Fibroblast of peridontal ligament (primary cell): ENCODE measurements at regions not wholly inside any gene's neighbourhood (a gene's known extent, or its start where the extent isn't known, plus 50 kb on each side); places are given as distances from the start of the nearest gene placed in this dataset.
"Not testable (repeated sequence)": the region's sequence is repeated elsewhere in the genome, so short reads cannot be mapped to it uniquely, and the experiment has no call there.

Experiments used
- DNase-seq: peaks from one replicate; pipeline ENCODE4 v3.0.0-alpha.2; 2010; ENCODE audit errors: extremely low read depth

- DNase-seq = no peak
These were observed 577.4 kb upstream of the PBX1 start for GRCh38 chr1:163981500-163982030.

DNA sequence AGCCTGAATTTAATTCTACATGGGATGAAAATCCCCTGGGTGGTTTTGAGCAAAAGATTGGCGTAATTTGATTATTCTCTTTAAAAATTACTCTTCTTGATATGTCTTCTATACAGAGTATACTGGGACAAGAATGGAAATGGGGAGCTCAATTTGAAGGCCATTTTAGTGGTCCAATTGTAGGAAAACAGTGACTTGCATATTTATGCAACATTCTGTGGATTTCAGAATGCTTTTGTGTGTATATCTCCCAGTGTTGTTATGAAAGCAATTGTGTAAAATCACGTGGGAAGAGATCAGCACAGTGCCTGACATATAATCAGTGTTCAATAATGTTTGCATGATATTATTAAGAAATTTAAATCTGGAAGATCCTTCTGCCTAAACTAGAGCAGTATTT lies 575.9 kb upstream of the PBX1 start:
- DNase-seq = no peak

GRCh38 chr1:163985700-163986099 lies 573.3 kb upstream of the PBX1 start:
- no peak for DNase-seq

GRCh38 chr1:163999131-163999530 lies 559.9 kb upstream of the PBX1 start:
- DNase-seq = no peak

GRCh38 chr1:164006186-164006585 lies 552.8 kb upstream of the PBX1 start:
- not testable (repeated sequence) for DNase-seq

- no peak for DNase-seq
These were observed 552.4 kb upstream of the PBX1 start for GRCh38 chr1:164006621-164007020.

- no peak for DNase-seq
These were observed 541.7 kb upstream of the PBX1 start for GRCh38 chr1:164017239-164017638.

DNA sequence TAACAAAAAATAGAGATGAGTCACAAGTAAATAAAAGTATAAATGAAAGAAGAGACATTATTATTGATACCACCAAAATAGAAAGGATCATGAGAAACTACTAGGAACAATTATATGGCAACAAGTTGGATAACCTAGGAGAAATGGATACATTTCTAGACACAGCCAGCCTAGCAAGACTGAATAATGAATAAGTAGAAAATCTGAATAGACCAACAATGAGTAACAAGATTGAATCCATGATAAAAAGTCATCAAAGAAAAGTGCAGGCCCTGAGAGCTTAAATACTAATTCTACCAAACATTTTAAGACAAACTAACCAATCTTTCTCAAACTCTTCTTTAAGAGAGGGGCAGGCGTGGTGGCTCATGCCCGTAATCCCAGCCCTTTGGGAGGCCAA lies 538.6 kb upstream of the PBX1 start:
- no peak for DNase-seq

GRCh38 chr1:164021813-164022212 lies 537.2 kb upstream of the PBX1 start:
- no peak for DNase-seq

- no peak for DNase-seq
These were observed 525.2 kb upstream of the PBX1 start for GRCh38 chr1:164033782-164034181.

GRCh38 chr1:164040754-164041153 lies 518.2 kb upstream of the PBX1 start:
- no peak for DNase-seq

- DNase-seq = no peak
These were observed 507.2 kb upstream of the PBX1 start for GRCh38 chr1:164051782-164052181.

- no peak for DNase-seq
These were observed 504.7 kb upstream of the PBX1 start for GRCh38 chr1:164054331-164054730.

DNA sequence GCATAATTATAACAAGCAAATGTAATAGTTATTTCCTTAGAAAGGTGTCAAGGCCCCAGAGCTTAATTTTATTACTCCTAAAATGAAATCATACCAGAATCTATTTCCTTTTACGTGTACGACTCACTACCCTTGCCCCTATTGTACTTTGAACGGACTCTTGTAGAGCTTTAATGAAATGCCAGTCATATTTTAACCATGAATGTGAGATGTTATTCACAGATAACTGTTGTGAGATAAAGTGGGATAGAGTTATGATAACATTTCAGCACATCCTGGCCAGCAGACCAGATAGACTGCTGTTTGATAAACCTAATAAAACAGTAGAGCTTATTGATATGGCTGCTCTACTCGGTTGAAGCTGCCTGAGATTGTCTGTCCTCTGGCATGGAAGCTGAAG lies 500.8 kb upstream of the PBX1 start:
- DNase-seq = no peak

- no peak for DNase-seq
These were observed 497.5 kb upstream of the PBX1 start for GRCh38 chr1:164061528-164061927.

- DNase-seq = no peak
These were observed 494.5 kb upstream of the PBX1 start for GRCh38 chr1:164064501-164064900.

DNA sequence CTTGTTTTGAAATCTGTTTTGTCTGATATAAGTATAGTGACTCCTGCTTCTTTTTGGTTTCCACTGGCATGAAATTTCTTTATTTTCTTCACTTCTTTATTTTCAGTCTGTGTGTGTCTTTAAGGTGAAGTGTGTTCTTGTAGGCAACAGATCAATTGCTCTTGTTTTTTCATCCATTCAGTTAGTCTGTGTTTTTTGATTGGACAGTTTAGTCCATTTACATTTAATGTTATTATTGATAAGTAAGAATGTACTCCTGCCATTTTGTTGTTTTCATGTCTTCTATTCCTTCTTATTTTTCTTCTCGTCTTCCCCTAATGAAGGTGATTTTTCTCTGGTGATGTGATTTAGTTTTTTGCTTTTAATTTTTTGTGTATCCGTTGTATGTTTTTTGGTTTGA lies 487.7 kb upstream of the PBX1 start:
- no peak for DNase-seq

DNA sequence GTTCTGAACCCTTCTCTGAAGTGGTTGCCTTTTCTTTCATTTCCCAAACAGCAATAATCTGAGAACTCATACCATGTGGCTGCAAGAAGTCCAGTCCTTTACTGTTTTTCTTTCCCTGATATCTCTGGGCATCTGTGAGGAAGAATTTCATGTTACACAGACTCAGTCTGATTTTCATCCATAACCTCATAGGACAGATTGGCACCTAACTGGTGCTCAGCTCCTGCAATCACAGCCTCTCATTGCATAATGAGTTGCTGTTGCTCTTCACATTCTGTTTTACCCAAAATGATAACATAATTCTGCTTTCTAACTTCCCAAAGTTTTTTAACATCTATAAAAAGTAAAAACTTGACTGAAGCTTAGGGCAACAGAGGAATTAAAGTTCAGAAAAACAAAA lies 472.2 kb upstream of the PBX1 start:
- no peak for DNase-seq

DNA sequence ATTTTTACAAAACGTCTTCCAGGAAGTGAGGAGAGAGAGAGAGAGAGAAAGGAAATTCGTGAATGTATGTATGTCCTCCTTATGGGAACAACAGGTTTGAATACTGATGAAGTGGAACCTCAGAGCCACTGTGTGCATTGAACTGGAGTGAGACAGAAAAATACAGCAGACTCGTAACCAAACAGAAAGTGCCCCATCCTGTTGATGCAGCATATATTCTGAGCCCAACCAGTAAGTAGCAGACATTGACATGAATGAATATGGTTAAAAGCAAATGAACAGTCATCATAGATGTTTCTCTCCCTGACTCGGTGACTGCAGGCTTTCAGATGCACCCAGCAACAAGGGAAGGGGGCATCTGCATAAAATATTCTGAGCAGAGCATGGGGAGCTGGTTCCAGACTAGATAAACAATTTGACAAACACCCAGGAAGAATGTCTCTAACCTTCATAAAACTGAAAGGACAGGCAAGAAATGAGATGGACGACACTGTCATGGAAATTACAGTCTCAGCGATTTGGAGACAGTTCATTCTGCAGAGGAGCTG lies 471.0 kb upstream of the PBX1 start:
- DNase-seq = no peak

DNA sequence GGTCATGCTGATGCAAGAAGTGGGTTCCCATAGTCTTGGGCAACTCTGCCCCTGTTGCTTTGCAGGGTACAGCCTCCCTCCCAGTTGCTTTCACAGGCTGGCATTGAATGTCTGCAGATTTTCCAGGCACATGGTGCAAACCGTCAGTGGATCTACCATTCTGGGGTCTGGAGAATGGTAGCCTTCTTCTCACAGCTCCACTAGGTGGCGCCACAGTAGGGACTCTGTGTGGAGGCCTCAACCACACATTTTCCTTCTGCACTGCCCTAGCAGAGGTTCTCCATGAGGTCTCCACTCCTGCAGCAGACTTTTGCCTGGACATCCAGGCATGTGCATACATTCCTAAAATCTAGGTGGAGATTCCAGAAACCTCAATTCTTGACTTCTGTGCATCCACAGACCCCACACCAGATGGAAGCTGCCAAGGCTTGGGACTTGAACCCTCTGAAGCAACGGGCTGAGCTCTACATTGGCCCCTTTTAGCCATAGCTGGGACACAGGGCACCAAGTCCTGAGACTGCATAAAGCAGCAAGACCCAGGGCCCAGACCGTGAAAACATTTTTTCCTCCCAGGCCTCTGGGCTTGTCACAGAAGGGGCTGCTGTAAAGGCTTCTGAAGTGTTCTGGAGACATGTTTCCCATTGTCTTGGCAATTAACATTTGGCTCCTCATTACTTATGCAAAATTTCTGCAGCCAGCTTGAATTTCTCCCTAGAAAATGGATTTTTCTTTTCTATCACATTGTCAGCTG lies 466.2 kb upstream of the PBX1 start:
- DNase-seq = no peak

GRCh38 chr1:164093543-164093942 lies 465.4 kb upstream of the PBX1 start:
- no peak for DNase-seq

- no peak for DNase-seq
These were observed 457.2 kb upstream of the PBX1 start for GRCh38 chr1:164101802-164102201.

DNA sequence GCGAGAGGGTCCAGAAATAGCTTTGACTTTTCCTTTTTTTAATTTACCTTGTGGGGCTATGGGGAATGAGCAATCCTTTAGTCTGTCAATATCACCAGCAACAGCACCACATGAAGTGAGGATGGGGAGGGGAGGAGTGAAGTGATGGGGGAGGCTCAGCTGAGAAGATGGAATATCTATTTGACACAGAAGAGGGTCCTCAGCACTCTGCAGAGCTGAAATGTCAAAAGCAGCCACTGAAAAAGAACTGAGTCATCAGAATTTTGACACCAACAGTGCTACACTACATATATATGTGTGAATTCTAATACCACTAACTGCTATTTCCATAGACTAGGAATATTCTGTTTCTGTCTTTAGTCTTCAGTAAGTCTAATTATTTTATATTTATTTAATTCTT lies 427.0 kb upstream of the PBX1 start:
- no peak for DNase-seq
